ENCODE measurements at regions not wholly inside any gene's neighbourhood (a gene's known extent, or its start where the extent isn't known, plus 50 kb on each side); places are given as distances from the start of the nearest gene placed in this dataset.

DNA sequence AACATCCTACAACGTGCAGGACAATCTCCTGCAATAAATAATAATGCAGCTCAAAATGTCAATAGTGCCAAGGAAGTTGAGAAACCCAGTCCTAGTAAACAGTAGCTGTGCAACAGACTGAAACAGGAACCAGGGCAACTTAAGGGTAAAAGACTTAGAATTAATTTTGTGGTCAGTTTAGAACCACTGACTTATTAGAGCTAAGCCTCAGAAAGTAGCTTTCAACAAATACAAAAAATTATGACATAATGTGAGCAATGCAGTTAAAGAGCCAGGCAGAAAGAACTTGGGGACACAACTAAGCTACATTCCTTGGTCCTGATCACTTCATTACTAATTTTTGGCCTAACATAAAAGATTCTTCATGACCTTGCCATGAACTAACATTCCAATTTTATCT, 195.4 kb downstream of the MACC1 start:
- no peaks in the 10 kb centered on the region for H3K4me1 ChIP-seq
- WGBS, 2 donors (ENCODE audit: low coverage in 1 of 2), result 50 to 60% methylated on average over 1 of the region's 1 CpG
- TF ChIP-seq EP300 (IDR thresholded peaks at IDR 0.05), result no peak
- TF ChIP-seq, protein P1, sequence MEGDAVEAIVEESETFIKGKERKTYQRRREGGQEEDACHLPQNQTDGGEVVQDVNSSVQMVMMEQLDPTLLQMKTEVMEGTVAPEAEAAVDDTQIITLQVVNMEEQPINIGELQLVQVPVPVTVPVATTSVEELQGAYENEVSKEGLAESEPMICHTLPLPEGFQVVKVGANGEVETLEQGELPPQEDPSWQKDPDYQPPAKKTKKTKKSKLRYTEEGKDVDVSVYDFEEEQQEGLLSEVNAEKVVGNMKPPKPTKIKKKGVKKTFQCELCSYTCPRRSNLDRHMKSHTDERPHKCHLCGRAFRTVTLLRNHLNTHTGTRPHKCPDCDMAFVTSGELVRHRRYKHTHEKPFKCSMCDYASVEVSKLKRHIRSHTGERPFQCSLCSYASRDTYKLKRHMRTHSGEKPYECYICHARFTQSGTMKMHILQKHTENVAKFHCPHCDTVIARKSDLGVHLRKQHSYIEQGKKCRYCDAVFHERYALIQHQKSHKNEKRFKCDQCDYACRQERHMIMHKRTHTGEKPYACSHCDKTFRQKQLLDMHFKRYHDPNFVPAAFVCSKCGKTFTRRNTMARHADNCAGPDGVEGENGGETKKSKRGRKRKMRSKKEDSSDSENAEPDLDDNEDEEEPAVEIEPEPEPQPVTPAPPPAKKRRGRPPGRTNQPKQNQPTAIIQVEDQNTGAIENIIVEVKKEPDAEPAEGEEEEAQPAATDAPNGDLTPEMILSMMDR (IDR thresholded peaks at IDR 0.05), result no peak
- TF ChIP-seq POLR2AphosphoS5 (IDR thresholded peaks at IDR 0.05), result no peak
- TF ChIP-seq POLR2A (IDR thresholded peaks at IDR 0.05), result no peak
- H3K36me3 ChIP-seq, result no peaks in the 10 kb centered on the region
- H3K4me3 ChIP-seq, result no peak overlapping the region
- no peaks in the 10 kb centered on the region for H3K27me3 ChIP-seq
- no peak for ATAC-seq
- H3K9me3 ChIP-seq, result peaks cover 0 to 5% (median 0%) of the 10 kb centered on the region in 3 donors
- H3K27ac ChIP-seq, result no peak overlapping the region

DNA sequence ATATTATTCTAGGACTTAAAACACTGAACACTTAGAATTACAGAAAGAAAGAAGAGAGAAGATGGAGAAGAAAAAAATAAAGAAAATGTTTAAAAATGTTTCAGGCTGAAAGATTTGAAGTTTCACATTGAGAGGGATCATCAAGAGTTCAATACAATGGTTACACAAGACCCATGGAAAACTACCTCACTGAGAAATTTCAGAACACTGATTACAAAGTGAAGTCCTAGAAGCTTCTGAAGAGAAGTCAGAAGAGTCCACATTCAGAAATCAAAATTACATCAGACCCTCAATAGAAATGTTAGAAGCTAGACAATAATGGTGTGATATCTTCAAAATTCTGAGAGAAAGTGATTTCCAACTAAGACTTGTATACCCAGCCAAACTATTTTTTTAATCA, 196.1 kb downstream of the MACC1 start:
- ATAC-seq, result no peak
- Histone ChIP-seq H3K4me3 (no peak overlapping the region), H3K27ac (no peak overlapping the region), H3K27me3 (no peaks in the 10 kb centered on the region), H3K36me3 (no peaks in the 10 kb centered on the region), H3K9me3 (peaks cover 0 to 5% (median 0%) of the 10 kb centered on the region in 3 donors), H3K4me1 (no peaks in the 10 kb centered on the region)
- TF ChIP-seq EP300 (IDR thresholded peaks at IDR 0.05), result no peak
- no peak for TF ChIP-seq POLR2A (IDR thresholded peaks at IDR 0.05)
- TF ChIP-seq, protein P1 (IDR thresholded peaks at IDR 0.05), result no peak

DNA sequence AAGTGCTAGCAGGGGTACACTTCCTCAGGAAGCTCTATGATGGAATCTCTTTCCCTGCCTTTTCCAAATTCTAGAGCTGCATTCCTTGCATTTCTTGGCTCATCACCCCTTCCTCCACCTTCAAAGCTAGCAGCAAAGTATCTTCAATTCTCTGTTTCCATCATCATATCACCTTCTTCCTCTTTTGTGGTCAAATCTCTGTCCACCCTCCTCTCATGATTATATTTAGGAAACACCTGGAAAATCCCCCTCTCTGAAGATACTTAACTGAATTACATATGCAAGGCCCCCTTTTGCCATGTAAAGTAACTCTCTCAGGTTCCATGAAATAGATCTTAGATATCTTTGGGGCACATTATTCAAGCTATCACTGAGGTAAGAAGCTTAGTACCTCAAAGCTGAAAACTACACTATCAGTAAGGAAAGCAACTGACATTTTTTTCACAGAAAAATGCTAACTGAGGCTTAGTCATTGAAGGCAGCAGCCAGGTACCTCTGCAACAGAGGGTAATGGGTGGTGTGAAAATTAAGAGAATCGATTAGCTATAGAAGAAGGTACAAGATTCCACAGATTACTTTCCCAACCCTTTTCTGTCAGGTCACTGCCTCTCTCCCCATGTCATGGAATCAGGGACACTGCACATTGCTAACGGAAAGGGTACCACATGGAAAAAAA, 197.3 kb downstream of the MACC1 start:
- TF ChIP-seq, protein P1 (IDR thresholded peaks at IDR 0.05), result no peak
- TF ChIP-seq POLR2AphosphoS5 (IDR thresholded peaks at IDR 0.05), result no peak
- no peak for TF ChIP-seq EP300 (IDR thresholded peaks at IDR 0.05)
- no peak for TF ChIP-seq POLR2A (IDR thresholded peaks at IDR 0.05)
- H3K27ac ChIP-seq, result no peak overlapping the region
- no peaks in the 10 kb centered on the region for H3K4me1 ChIP-seq
- no peak for ATAC-seq
- no peaks in the 10 kb centered on the region for H3K27me3 ChIP-seq
- H3K36me3 ChIP-seq, result no peaks in the 10 kb centered on the region
- peaks cover 0 to 5% (median 0%) of the 10 kb centered on the region in 3 donors for H3K9me3 ChIP-seq
- no peak overlapping the region for H3K4me3 ChIP-seq
- WGBS, 2 donors (ENCODE audit: low coverage in 1 of 2), result 84 to 90% methylated on average over 2 of the region's 2 CpGs

DNA sequence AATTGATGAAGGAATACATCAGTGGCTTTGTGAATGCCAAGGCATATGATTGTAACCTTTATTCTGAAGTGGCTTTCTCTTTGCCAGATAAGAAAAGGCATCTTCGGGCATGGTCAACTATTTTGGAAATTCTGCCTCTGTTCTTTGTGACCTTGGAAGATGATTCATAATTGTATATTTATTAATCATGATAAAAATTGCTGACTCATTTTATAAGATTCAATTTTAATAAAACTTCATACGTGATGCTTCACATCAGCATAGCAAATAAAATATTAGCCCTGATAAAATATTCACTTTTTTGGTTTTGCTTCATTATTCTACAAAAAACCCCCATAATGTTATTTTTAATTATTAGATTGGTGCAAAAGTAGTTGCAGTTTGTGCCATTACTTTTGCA, 200.5 kb downstream of the MACC1 start:
- 66 to 71% methylated on average over 2 of the region's 2 CpGs for WGBS, 2 donors (ENCODE audit: low coverage in 1 of 2)

DNA sequence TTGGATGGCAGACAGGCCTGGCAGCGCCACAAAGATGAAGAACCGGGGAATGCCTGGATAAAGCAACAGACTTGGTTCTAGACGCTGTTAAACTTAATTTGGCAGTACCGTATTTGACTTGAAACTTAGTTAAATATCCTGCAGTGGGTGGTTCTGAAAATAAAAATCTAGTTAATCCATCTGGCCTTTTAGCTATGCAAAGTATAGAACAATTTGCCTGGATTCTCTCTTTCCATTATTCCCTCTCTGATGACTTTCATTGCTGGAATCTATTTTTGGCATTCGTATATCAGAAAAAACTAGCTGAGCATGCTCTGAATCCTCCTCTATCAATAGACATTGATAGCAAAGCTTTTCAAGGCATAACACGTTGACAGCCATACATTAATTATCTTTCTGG, 203.6 kb downstream of the MACC1 start:
- Histone ChIP-seq H3K9me3 (no peaks in the 10 kb centered on the region), H3K27ac (no peak overlapping the region), H3K4me1 (no peaks in the 10 kb centered on the region), H3K27me3 (no peaks in the 10 kb centered on the region), H3K36me3 (no peaks in the 10 kb centered on the region), H3K4me3 (no peak overlapping the region)
- 51 to 53% methylated on average over 6 of the region's 6 CpGs for WGBS, 2 donors (ENCODE audit: low coverage in 1 of 2)
- TF ChIP-seq, protein P1 (IDR thresholded peaks at IDR 0.05), result no peak
- no peak for TF ChIP-seq POLR2AphosphoS5 (IDR thresholded peaks at IDR 0.05)
- no peak for TF ChIP-seq POLR2A (IDR thresholded peaks at IDR 0.05)
- no peak for TF ChIP-seq EP300 (IDR thresholded peaks at IDR 0.05)
- no peak for ATAC-seq

More for the DNA sequence above, 200.5 kb downstream of the MACC1 start:
- TF ChIP-seq, protein P1 (IDR thresholded peaks at IDR 0.05), result no peak
- TF ChIP-seq EP300 (IDR thresholded peaks at IDR 0.05), result no peak
- TF ChIP-seq POLR2A (IDR thresholded peaks at IDR 0.05), result no peak
- TF ChIP-seq POLR2AphosphoS5 (IDR thresholded peaks at IDR 0.05), result no peak
- H3K27me3 ChIP-seq, result no peaks in the 10 kb centered on the region
- no peak overlapping the region for H3K27ac ChIP-seq
- no peak overlapping the region for H3K4me3 ChIP-seq
- peaks cover 0 to 5% (median 0%) of the 10 kb centered on the region in 3 donors for H3K9me3 ChIP-seq
- ATAC-seq, result no peak
- H3K4me1 ChIP-seq, result no peaks in the 10 kb centered on the region
- no peaks in the 10 kb centered on the region for H3K36me3 ChIP-seq

Measured in gastroesophageal sphincter (tissue), 4 donors.